ENCODE measurements at regions not wholly inside any gene's neighbourhood (a gene's known extent, or its start where the extent isn't known, plus 50 kb on each side); places are given as distances from the start of the nearest gene placed in this dataset.

DNA sequence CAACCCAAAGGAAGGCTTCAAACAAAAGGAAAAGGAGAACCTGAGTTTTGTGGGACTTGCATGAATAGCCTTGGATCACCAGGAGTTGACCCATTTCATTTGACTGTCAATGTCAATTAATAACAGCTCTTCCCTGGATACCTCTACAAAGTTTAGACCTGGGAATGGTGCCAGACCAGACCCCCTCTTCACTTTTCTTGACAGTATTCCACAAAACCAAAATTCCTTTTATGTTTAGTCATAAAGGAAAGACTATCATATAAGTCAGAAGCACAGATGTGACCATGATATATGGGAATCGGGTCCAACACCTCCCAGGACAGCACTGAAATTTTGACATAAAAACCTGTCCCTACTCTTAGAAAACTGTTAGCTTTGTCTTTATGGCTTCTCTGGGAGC is 191.8 kb downstream of the LYPLAL1 start:
- H3K23ac ChIP-seq (ENCODE audit: insufficient read length), result no peak overlapping the region
- TF ChIP-seq POLR2A (IDR thresholded peaks at IDR 0.05; ENCODE audit: control extremely low read depth in 1 of 2, low read depth in 2 of 2, low read length in 2 of 2), result no peak
- no peak for TF ChIP-seq SRF (IDR thresholded peaks at IDR 0.05; ENCODE audit: low read depth, low read length)
- TF ChIP-seq CTCF (IDR thresholded peaks at IDR 0.05; ENCODE audit: control extremely low read depth in 1 of 3, insufficient read depth in 1 of 3, low read depth in 1 of 3, low read length in 3 of 3), result no peak
- no peak for TF ChIP-seq CHD2 (IDR thresholded peaks at IDR 0.05; ENCODE audit: low read length)
- TF ChIP-seq ATF3 (IDR thresholded peaks at IDR 0.05; ENCODE audit: insufficient read depth, low read depth, low read length), result no peak
- no peak for TF ChIP-seq JUN (IDR thresholded peaks at IDR 0.05; ENCODE audit: low read depth, low read length)
- no peak for TF ChIP-seq RNF2 (IDR thresholded peaks at IDR 0.05; ENCODE audit: borderline replicate concordance, low read depth, low read length, missing control alignments, poor library complexity, severe bottlenecking)
- no peaks in the 10 kb centered on the region for H3K36me3 ChIP-seq (ENCODE audit: control insufficient read depth in 2 of 4, insufficient read depth in 4 of 4, low read length in 3 of 4)
- no peaks in the 10 kb centered on the region for H3K79me2 ChIP-seq (ENCODE audit: control insufficient read depth in 1 of 2, insufficient read depth in 2 of 2, low read length in 2 of 2)
- no peak overlapping the region for H2BK12ac ChIP-seq (ENCODE audit: low read depth, low read length)
- H4K5ac ChIP-seq (ENCODE audit: insufficient read length, low read depth, low read length), result no peak overlapping the region
- H2BK15ac ChIP-seq (ENCODE audit: low read length), result no peak overlapping the region
- POLR2A ChIA-PET (ENCODE audit: partially characterized antibody), result no interaction called here
- no peak overlapping the region for H3K9ac ChIP-seq (replicated peaks in 1 of 4; ENCODE audit: extremely low read depth in 1 of 4, low read depth in 3 of 4, low read length in 3 of 4)
- H2BK120ac ChIP-seq (replicated peaks; ENCODE audit: low read depth, low read length), result no peak overlapping the region
- H3K4me2 ChIP-seq (ENCODE audit: insufficient read depth in 1 of 2, low read depth in 2 of 2, low read length in 2 of 2), result no peak overlapping the region
- no peaks in the 10 kb centered on the region for H3K23me2 ChIP-seq (ENCODE audit: low read depth, low read length)
- H4K8ac ChIP-seq (ENCODE audit: extremely low read depth, insufficient read depth, low read length), result no peak overlapping the region
- no peak overlapping the region for H3K18ac ChIP-seq (ENCODE audit: extremely low read depth, low read length)
- H3K4me3 ChIP-seq (ENCODE audit: extremely low read depth in 1 of 4, insufficient read depth in 2 of 4, low read depth in 3 of 4, low read length in 4 of 4), result no peak overlapping the region
- no peak overlapping the region for H3K27ac ChIP-seq (ENCODE audit: low read depth, low read length)
- no peaks in the 10 kb centered on the region for H3K79me1 ChIP-seq (ENCODE audit: low read depth, low read length)
- no peak overlapping the region for H3K14ac ChIP-seq (ENCODE audit: insufficient read length)
- no peak overlapping the region for H2BK20ac ChIP-seq (ENCODE audit: low read length)
- H3K4me1 ChIP-seq (replicated peaks in 1 of 4; ENCODE audit: control insufficient read depth in 3 of 4, insufficient read depth in 4 of 4, low read length in 3 of 4), result no peaks in the 10 kb centered on the region
- no peak overlapping the region for H2BK5ac ChIP-seq (ENCODE audit: low read depth, low read length)
- H3K56ac ChIP-seq (replicated peaks; ENCODE audit: insufficient read length, low read depth, low read length), result no peak overlapping the region
- no peak overlapping the region for H2AK5ac ChIP-seq (ENCODE audit: low read depth, low read length)
- H3K9me3 ChIP-seq (ENCODE audit: insufficient read depth in 2 of 2, low read depth in 1 of 2, low read length in 1 of 2), result no peaks in the 10 kb centered on the region
- H3K27me3 ChIP-seq (replicated peaks in 1 of 4; ENCODE audit: control insufficient read depth in 3 of 4, extremely low read depth in 1 of 4, insufficient read depth in 3 of 4, low read length in 3 of 4), result no peaks in the 10 kb centered on the region
- 88% methylated on average over 1 of the region's 1 CpG; no CpG with 5 or more reads in 1 of the 2 experiments for WGBS, 2 experiments (ENCODE audit: extremely low coverage in 1 of 2, insufficient coverage in 1 of 2, insufficient read length in 1 of 2, insufficient replicate concordance in 2 of 2, low coverage in 1 of 2, low lambda C conversion rate in 2 of 2, missing lambda C conversion rate in 1 of 2)
- H3K4ac ChIP-seq (replicated peaks; ENCODE audit: insufficient read length, low read depth, low read length), result no peak overlapping the region
- no peaks in the 10 kb centered on the region for H4K20me1 ChIP-seq (replicated peaks in 1 of 2; ENCODE audit: control insufficient read depth in 1 of 2, insufficient read depth in 2 of 2, low read length in 2 of 2)
- FAIRE-seq, result no peak
- no peak overlapping the region for H2AFZ ChIP-seq (ENCODE audit: low read length)
- no peak overlapping the region for H4K91ac ChIP-seq (replicated peaks; ENCODE audit: insufficient read length, low read length)
- CTCF ChIA-PET (ENCODE audit: partially characterized antibody), result no interaction called here
- no peak for DNase-seq (ENCODE audit: low read depth in 1 of 2, low spot score in 2 of 2)
